SW 1271 (cell line): ENCODE measurements at regions not wholly inside any gene's neighbourhood (a gene's known extent, or its start where the extent isn't known, plus 50 kb on each side); places are given as distances from the start of the nearest gene placed in this dataset.
"Not testable (repeated sequence)": the region's sequence is repeated elsewhere in the genome, so short reads cannot be mapped to it uniquely, and the experiment has no call there.

ENCODE experiments used
- DNase-seq, 2 experiments: peaks; one replicate each; lab custom pipeline; 2025; lab: John Stamatoyannopoulos, UW

- DNase-seq, result no peak
These were observed 160.9 kb upstream of the CCNG1 start for GRCh38 chr5:163276466-163276865.

DNA sequence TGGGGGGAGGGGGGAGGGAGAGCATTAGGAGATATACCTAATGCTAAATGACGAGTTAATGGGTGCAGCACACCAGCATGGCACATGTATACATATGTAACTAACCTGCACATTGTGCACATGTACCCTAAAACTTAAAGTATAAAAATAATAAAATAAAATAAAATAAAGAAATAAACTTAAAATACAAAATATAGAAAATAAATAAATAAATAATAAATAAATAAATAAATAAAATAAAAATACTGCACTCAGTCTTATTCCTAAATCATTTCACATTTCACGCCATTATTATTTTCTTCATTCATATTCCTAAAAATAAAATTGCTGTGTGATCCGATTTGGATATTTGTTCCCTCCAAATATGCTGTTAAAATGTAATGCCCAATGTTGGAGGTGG is 156.5 kb upstream of the CCNG1 start:
- DNase-seq, result not testable (repeated sequence)

GRCh38 chr5:163281512-163281911 is 155.9 kb upstream of the CCNG1 start:
- no peak for DNase-seq

DNA sequence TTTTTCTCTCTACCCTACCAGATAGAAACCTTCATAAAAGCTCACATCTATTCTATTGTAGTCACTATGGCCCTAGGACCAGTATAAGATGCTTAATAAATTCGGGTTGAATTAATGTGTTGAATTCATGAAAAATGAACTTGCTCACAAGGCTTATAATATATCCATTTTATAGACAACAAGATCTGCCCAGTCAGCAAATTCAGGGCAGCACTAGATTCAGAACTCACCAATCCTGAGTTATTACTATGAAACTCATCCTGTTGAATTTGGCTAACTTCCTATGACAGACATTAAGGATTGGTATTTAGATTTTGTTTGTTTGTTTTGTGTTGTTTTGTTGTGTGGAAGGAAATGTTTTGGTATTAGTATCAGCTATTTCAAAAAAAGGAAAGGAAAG is 143.6 kb upstream of the CCNG1 start:
- DNase-seq, result no peak

DNA sequence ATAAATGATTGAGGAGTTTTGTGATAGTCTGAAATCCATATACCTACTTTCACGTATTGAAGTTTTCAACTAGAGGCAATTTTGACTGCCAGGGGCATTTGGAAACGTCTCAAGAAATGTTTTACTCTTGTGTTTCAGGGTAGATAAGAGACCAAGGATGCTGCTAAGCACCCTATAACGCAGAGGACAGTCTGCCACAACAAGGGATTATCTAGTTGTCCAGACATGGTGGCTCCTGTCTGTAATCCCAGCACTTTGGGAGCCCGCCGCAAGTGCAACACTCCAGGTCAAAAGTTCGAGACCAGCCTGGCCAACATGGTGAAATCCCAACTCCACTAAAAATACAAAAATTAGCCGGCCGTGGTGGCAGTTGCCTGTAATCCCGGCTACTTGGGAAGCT is 133.7 kb upstream of the CCNG1 start:
- no peak for DNase-seq

DNA sequence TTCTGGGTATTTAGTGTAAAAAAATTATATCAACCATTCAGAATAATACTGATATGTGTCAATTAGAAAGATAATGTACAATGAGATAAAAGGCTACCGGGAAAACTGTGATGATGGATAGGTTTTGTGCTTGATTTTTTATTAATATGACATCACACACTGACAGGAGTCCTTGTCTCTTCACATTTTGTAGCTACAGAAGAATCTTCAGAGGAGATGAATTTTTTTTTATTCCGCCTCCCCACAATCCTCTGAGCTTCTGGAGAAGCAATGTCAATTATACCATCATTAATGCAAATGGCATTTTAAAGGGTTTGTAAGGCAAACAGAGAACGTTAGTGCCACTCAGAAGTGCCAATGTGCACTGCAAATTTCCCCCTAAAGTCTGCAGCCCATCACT is 131.7 kb upstream of the CCNG1 start:
- no peak for DNase-seq

DNA sequence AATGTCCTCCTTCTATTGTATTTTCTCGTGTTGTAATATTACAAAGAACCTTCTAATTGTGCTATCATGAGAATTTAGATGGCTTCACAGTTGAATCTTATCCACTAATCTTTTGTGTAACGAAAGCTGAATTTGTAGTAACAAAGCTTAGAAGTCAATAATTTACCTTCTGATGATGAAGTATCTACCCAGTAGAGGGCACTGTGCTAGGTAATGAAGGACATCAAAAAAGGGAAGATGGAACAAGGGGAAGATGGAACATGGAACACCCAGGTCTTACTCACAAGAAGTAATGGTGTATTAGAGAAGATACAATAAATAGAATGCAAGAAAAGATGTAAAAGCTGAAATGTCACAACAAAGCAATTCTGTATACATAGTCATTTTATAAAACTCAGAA is 131.0 kb upstream of the CCNG1 start:
- no peak for DNase-seq

DNA sequence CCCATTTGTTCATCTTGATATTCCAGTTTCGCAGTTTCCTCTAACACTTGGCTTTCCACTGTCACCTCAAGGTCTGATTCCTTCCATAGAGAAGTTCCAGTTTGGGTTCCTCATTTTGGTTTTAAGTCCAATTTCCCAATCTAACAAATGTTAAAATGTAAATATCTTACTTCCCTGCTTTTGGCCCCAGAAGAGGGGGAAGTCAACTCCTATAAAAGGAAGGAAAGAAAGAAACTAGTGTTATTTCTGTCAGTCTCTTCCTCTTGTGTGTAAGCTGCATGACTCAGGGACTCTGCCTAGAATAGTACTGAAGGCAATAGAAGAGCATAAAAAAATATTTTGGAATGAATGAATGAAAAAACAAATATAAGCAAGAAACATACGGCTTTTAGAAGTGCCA is 127.5 kb upstream of the CCNG1 start:
- DNase-seq, result no peak

DNA sequence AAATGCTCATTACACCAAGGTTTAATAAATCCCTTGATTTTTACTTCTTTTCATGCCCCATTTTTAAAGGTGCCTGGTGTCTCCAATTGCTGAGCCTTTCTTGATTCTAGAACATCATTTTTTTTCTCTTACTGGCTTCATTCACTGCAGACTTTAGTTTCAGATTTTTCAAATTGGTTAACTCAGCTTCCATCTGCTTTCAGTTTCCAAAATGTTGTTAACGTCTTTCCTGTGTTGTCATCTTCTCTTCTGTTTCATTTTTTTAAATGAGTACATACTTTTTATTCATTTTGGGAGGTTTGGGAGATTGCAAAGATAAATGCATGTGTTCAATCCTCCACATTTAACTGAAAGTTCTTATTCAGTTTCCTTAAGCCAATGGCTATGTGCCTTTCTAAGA is 126.4 kb upstream of the CCNG1 start:
- DNase-seq, result no peak

- DNase-seq, result no peak
These were observed 124.8 kb upstream of the CCNG1 start for GRCh38 chr5:163312598-163312997.

- not testable (repeated sequence) for DNase-seq
These were observed 124.3 kb upstream of the CCNG1 start for GRCh38 chr5:163313049-163313448.

DNA sequence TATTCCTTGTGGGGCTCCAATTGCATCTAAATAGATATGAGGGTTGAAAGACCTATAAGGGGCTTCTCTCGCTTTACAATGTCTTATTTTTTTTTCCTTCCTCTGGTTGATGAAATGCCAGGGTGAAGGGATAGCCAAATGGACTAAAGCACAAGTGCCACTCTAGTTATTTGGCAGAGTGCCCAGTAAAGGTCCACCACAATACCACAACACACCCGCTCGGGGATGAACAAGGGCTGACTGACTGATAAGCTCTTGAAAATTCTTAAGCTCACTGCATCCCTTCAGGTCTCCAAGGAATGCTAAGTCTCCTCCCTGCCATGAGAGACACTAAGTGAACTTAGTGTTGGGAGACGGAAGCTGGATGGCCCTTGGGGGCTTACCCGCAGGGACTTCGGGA is 121.0 kb upstream of the CCNG1 start:
- not testable (repeated sequence) for DNase-seq

DNA sequence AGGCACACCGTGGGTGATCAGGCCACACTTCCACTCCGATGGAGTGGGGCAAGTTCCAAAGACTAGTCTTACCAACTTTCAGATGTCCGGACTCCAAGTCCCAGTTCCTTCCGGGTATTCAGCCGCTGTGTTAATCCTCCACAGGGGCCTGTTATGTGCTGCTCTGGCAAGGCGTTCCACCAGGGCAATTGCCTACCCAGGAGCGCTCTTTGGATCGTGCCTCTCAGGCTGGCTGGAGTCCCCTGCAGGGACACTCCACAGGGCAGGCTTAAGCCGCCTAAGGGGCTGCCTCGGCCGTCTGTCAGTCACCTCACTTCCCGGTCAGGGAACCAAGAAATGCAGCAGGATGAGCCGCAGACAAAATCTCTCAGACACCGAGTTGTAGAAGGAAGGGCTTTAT is 118.7 kb upstream of the CCNG1 start:
- DNase-seq, result no peak

DNA sequence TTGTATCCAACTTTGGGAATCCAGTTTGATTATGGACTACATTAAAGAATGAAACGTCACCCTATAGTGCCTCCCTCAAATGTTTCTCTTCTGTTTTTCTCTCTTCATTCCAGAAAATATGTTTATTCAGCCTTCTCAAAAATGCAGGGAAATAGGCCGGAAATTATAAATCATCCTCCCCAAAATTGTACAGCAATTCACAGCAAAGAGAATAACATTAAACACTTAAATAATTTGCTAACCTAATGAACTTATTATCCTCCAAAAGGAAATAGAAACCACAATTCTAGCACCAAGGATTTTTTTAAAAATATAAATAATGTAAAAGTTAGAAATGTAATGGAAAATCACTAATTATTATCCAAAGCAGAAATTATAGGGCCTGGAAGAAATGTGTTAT is 115.9 kb upstream of the CCNG1 start:
- DNase-seq, result no peak

- no peak for DNase-seq
These were observed 106.4 kb upstream of the CCNG1 start for GRCh38 chr5:163330723-163331668.

GRCh38 chr5:163336074-163336473 is 101.3 kb upstream of the CCNG1 start:
- not testable (repeated sequence) for DNase-seq

DNA sequence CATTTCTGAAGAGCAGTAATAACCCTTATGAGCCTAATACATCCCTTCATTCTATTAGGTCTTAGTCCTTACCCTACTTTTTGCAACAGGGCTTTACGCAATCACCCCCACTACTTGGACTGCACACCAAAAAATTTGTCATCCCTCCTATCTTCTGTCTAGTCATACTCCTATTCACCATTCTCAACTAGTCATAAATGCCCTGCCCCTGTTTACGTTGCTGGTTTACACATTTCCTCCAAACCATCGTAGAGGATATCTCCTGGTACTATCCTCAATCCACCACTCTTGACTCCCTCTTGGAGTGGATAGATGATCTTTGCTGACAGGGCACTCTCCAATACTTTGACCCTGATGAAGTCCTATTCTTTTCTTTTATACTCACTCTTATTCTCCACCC is 98.2 kb upstream of the CCNG1 start:
- DNase-seq, result no peak

GRCh38 chr5:163340378-163340777 is 97.0 kb upstream of the CCNG1 start:
- DNase-seq, result not testable (repeated sequence)

DNA sequence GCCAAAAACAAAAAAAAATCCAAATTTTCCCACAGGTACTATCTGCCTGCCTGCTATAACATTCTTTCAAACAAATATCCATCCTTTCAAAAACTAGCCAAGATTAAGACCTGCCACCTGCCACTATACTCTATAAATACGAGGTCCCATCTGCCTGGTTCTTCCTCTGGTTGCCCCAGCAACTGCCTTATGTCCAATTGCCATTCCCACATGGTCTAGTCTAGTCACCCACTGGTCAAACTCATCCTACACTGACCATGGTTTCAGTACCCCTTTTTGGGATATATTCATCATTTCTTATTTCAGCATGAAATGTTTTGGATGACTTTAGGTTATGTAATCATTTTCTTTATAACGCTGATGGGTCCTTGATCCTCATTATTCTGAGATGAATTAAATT is 95.1 kb upstream of the CCNG1 start:
- no peak for DNase-seq

- no peak for DNase-seq
These were observed 92.2 kb upstream of the CCNG1 start for GRCh38 chr5:163345216-163345615.

- DNase-seq, result peak in 1 of 2 experiments; percentile 50
These were observed 89.7 kb upstream of the CCNG1 start for GRCh38 chr5:163347671-163348070.

GRCh38 chr5:163350083-163350482 is 87.3 kb upstream of the CCNG1 start:
- peak in 1 of 2 experiments; percentile 7 for DNase-seq

- no peak for DNase-seq
These were observed 84.9 kb upstream of the CCNG1 start for GRCh38 chr5:163352531-163352930.

GRCh38 chr5:163355811-163356210 is 81.6 kb upstream of the CCNG1 start:
- not testable (repeated sequence) for DNase-seq
